Bronchial epithelial cell (primary cell): ENCODE measurements at regions not wholly inside any gene's neighbourhood (a gene's known extent, or its start where the extent isn't known, plus 50 kb on each side); places are given as distances from the start of the nearest gene placed in this dataset.

Experiments
- DNase-seq: peaks from one replicate; pipeline ENCODE4 v3.0.0-alpha.2; 2010; ENCODE audit warnings: low read depth
- FAIRE-seq: peaks from 2 replicates; lab custom pipeline; 2011; peaks lifted over from hg19 to GRCh38; lab: Jason Lieb, UNC
- H3K27me3 ChIP-seq: 2 replicates; pipeline ENCODE4 v1.5.1; 2011; ENCODE audit warnings: low read length; ENCODE audit not compliant: control insufficient read depth, insufficient read depth
- H3K36me3 ChIP-seq: 2 replicates; pipeline ENCODE4 v1.5.1; 2011; ENCODE audit warnings: low read length; ENCODE audit not compliant: control insufficient read depth, insufficient read depth
- H3K4me3 ChIP-seq: 2 replicates; pipeline ENCODE4 v1.5.1; 2011; ENCODE audit warnings: mild to moderate bottlenecking, low read depth, low read length, control low read depth
- CTCF ChIP-seq: IDR thresholded peaks from 2 replicates; pipeline ENCODE4 v1.5.1; 2011; ENCODE audit warnings: mild to moderate bottlenecking, moderate library complexity, low read length, control low read depth, inconsistent platforms; ENCODE audit not compliant: insufficient read depth, severe bottlenecking

- no peak overlapping the region for H3K4me3 ChIP-seq
- DNase-seq (no peak), FAIRE-seq (no peak)
- TF ChIP-seq CTCF: no peak
- H3K36me3 ChIP-seq: no peaks in the 10 kb centered on the region
- no peaks in the 10 kb centered on the region for H3K27me3 ChIP-seq
Observed at GRCh38 chr2:188207554-188207953, 84.1 kb upstream of the GULP1 start.

- DNase-seq (no peak), FAIRE-seq (no peak)
- H3K36me3 ChIP-seq: no peaks in the 10 kb centered on the region
- H3K4me3 ChIP-seq: no peak overlapping the region
- H3K27me3 ChIP-seq: no peaks in the 10 kb centered on the region
- no peak for TF ChIP-seq CTCF
Observed at GRCh38 chr2:188209218-188209617, 82.5 kb upstream of the GULP1 start.

GRCh38 chr2:188217264-188217663 lies 74.4 kb upstream of the GULP1 start:
- no peak for TF ChIP-seq CTCF
- no peak for DNase-seq
- no peak overlapping the region for H3K4me3 ChIP-seq
- H3K36me3 ChIP-seq: no peaks in the 10 kb centered on the region
- FAIRE-seq: no peak
- H3K27me3 ChIP-seq: no peaks in the 10 kb centered on the region

- DNase-seq (no peak), FAIRE-seq (no peak)
- Histone ChIP-seq H3K4me3 (no peak overlapping the region), H3K27me3 (no peaks in the 10 kb centered on the region), H3K36me3 (no peaks in the 10 kb centered on the region)
- TF ChIP-seq CTCF: no peak
Observed at GRCh38 chr2:188219541-188219940, 72.1 kb upstream of the GULP1 start.

GRCh38 chr2:188220535-188220934 lies 71.1 kb upstream of the GULP1 start:
- Histone ChIP-seq H3K27me3 (no peaks in the 10 kb centered on the region), H3K4me3 (no peak overlapping the region), H3K36me3 (no peaks in the 10 kb centered on the region)
- FAIRE-seq (no peak), DNase-seq (no peak)
- TF ChIP-seq CTCF: no peak

GRCh38 chr2:188227713-188228112 lies 64.0 kb upstream of the GULP1 start:
- no peak for DNase-seq
- Histone ChIP-seq H3K36me3 (no peaks in the 10 kb centered on the region), H3K4me3 (no peak overlapping the region), H3K27me3 (no peaks in the 10 kb centered on the region)
- peak; percentile 98 for FAIRE-seq
- TF ChIP-seq CTCF: no peak
